ENCODE measurements at regions not wholly inside any gene's neighbourhood (a gene's known extent, or its start where the extent isn't known, plus 50 kb on each side); places are given as distances from the start of the nearest gene placed in this dataset.

- no peak for DNase-seq (ENCODE audit: low read depth in 2 of 2)
Measured at GRCh38 chr15:62437753-62438152, 272.7 kb upstream of the C2CD4B start.

- no peak for DNase-seq (ENCODE audit: low read depth in 2 of 2)
Measured at GRCh38 chr15:62439543-62440016, 274.5 kb upstream of the C2CD4B start.

GRCh38 chr15:62440362-62441105 lies 275.4 kb upstream of the C2CD4B start:
- DNase-seq (ENCODE audit: low read depth in 2 of 2), result no peak

GRCh38 chr15:62444104-62445022 lies 279.3 kb upstream of the C2CD4B start:
- DNase-seq (ENCODE audit: low read depth in 2 of 2), result no peak

- no peak for DNase-seq (ENCODE audit: low read depth in 2 of 2)
Measured at GRCh38 chr15:62445244-62445643, 280.2 kb upstream of the C2CD4B start.

GRCh38 chr15:62446984-62447383 lies 281.9 kb upstream of the C2CD4B start:
- no peak for DNase-seq (ENCODE audit: low read depth in 2 of 2)

GRCh38 chr15:62447742-62448141 lies 282.7 kb upstream of the C2CD4B start:
- no peak for DNase-seq (ENCODE audit: low read depth in 2 of 2)

- DNase-seq (ENCODE audit: low read depth in 2 of 2), result no peak
Measured at GRCh38 chr15:62449638-62450037, 284.6 kb upstream of the C2CD4B start.

- no peak for DNase-seq (ENCODE audit: low read depth in 2 of 2)
Measured at GRCh38 chr15:62450061-62450460, 285.0 kb upstream of the C2CD4B start.

GRCh38 chr15:62452026-62452425 lies 286.9 kb upstream of the C2CD4B start:
- no peak for DNase-seq (ENCODE audit: low read depth in 2 of 2)

- no peak for DNase-seq (ENCODE audit: low read depth in 2 of 2)
Measured at GRCh38 chr15:62452667-62453066, 287.6 kb upstream of the C2CD4B start.

- no peak for DNase-seq (ENCODE audit: low read depth in 2 of 2)
Measured at GRCh38 chr15:62453375-62453774, 288.3 kb upstream of the C2CD4B start.

GRCh38 chr15:62453981-62454380 lies 288.9 kb upstream of the C2CD4B start:
- DNase-seq (ENCODE audit: low read depth in 2 of 2), result no peak

- DNase-seq (ENCODE audit: low read depth in 2 of 2), result no peak
Measured at GRCh38 chr15:62454567-62455172, 289.6 kb upstream of the C2CD4B start.

- no peak for DNase-seq (ENCODE audit: low read depth in 2 of 2)
Measured at GRCh38 chr15:62455441-62455921, 290.4 kb upstream of the C2CD4B start.

GRCh38 chr15:62456011-62456920 lies 291.2 kb upstream of the C2CD4B start:
- DNase-seq (ENCODE audit: low read depth in 2 of 2), result no peak

GRCh38 chr15:62457100-62457499 lies 292.0 kb upstream of the C2CD4B start:
- DNase-seq (ENCODE audit: low read depth in 2 of 2), result no peak

GRCh38 chr15:62459875-62460274 lies 294.8 kb upstream of the C2CD4B start:
- DNase-seq (ENCODE audit: low read depth in 2 of 2), result no peak

- DNase-seq (ENCODE audit: low read depth in 2 of 2), result no peak
Measured at GRCh38 chr15:62462268-62462667, 297.2 kb upstream of the C2CD4B start.

GRCh38 chr15:62462721-62463120 lies 297.6 kb upstream of the C2CD4B start:
- DNase-seq (ENCODE audit: low read depth in 2 of 2), result no peak

- DNase-seq (ENCODE audit: low read depth in 2 of 2), result no peak
Measured at GRCh38 chr15:62464705-62465104, 299.6 kb upstream of the C2CD4B start.

Data from stimulated activated CD4-positive, alpha-beta T cell treated with anti-CD3 and anti-CD28 coated beads, Interleukin-1b, Interleukin-23, amount 100 ng/mL, for 1 hour (primary cell).